ENCODE measurements at regions not wholly inside any gene's neighbourhood (a gene's known extent, or its start where the extent isn't known, plus 50 kb on each side); places are given as distances from the start of the nearest gene placed in this dataset.

- Histone ChIP-seq H3K4me1 (ENCODE audit: control extremely low read depth in 1 of 4, control insufficient read depth in 4 of 4, insufficient read depth in 4 of 4, low read length in 3 of 4) (no peaks in the 10 kb centered on the region), H3K4me3 (ENCODE audit: control insufficient read depth in 1 of 7, extremely low read depth in 1 of 7, insufficient read depth in 4 of 7, low read depth in 2 of 7, low read length in 6 of 7) (no peak overlapping the region), H3K27ac (ENCODE audit: insufficient read depth in 1 of 2, low read depth in 1 of 2, low read length in 2 of 2, poor library complexity in 1 of 2, severe bottlenecking in 2 of 2) (no peak overlapping the region), H3K27me3 (replicated peaks in 2 of 5; ENCODE audit: control insufficient read depth in 4 of 5, insufficient read depth in 5 of 5, low read length in 4 of 5) (no peaks in the 10 kb centered on the region), H3K9me3 (ENCODE audit: control extremely low read depth in 1 of 5, control insufficient read depth in 4 of 5, insufficient read depth in 2 of 5, low read depth in 1 of 5, low read length in 4 of 5) (peaks cover 0 to 6% (median 2%) of the 10 kb centered on the region in 5 experiments), H3K36me3 (ENCODE audit: control insufficient read depth in 4 of 4, insufficient read depth in 4 of 4, low read length in 3 of 4) (no peaks in the 10 kb centered on the region)
- ChIA-PET POLR2A (no interaction called here), CTCF (no interaction called here)
- WGBS (ENCODE audit: insufficient coverage): 100% methylated on average over 2 of the region's 3 CpGs
- DNase-seq: no peak
These were observed 81.7 kb upstream of the HMHB1 start for GRCh38 chr5:143730112-143730801.

GRCh38 chr5:143729334-143729946, 82.5 kb upstream of the HMHB1 start:
- Histone ChIP-seq H3K27me3 (replicated peaks in 2 of 5; ENCODE audit: control insufficient read depth in 4 of 5, insufficient read depth in 5 of 5, low read length in 4 of 5) (no peaks in the 10 kb centered on the region), H3K9me3 (ENCODE audit: control extremely low read depth in 1 of 5, control insufficient read depth in 4 of 5, insufficient read depth in 2 of 5, low read depth in 1 of 5, low read length in 4 of 5) (peaks cover 0 to 14% (median 2%) of the 10 kb centered on the region in 5 experiments), H3K4me3 (ENCODE audit: control insufficient read depth in 1 of 7, extremely low read depth in 1 of 7, insufficient read depth in 4 of 7, low read depth in 2 of 7, low read length in 6 of 7) (no peak overlapping the region), H3K27ac (ENCODE audit: insufficient read depth in 1 of 2, low read depth in 1 of 2, low read length in 2 of 2, poor library complexity in 1 of 2, severe bottlenecking in 2 of 2) (no peak overlapping the region), H3K36me3 (ENCODE audit: control insufficient read depth in 4 of 4, insufficient read depth in 4 of 4, low read length in 3 of 4) (no peaks in the 10 kb centered on the region), H3K4me1 (ENCODE audit: control extremely low read depth in 1 of 4, control insufficient read depth in 4 of 4, insufficient read depth in 4 of 4, low read length in 3 of 4) (no peaks in the 10 kb centered on the region)
- CTCF ChIA-PET: interaction anchor here (0.6 kb wide), 1 partner anchor 742 kb away, joined by 4 read pairs; no protein-coding TSS in a partner anchor
- no peak for DNase-seq
- POLR2A ChIA-PET: no interaction called here
- no CpG with 5 or more reads among the region's 1 CpG for WGBS (ENCODE audit: insufficient coverage)

GRCh38 chr5:143723159-143723558, 88.8 kb upstream of the HMHB1 start:
- H3K4me1 ChIP-seq (ENCODE audit: control extremely low read depth in 1 of 4, control insufficient read depth in 4 of 4, insufficient read depth in 4 of 4, low read length in 3 of 4): no peaks in the 10 kb centered on the region
- H3K27ac ChIP-seq (ENCODE audit: insufficient read depth in 1 of 2, low read depth in 1 of 2, low read length in 2 of 2, poor library complexity in 1 of 2, severe bottlenecking in 2 of 2): no peak overlapping the region
- ChIA-PET CTCF (no interaction called here), POLR2A (no interaction called here)
- peaks cover 0 to 19% (median 0%) of the 10 kb centered on the region in 5 experiments for H3K9me3 ChIP-seq (ENCODE audit: control extremely low read depth in 1 of 5, control insufficient read depth in 4 of 5, insufficient read depth in 2 of 5, low read depth in 1 of 5, low read length in 4 of 5)
- no peaks in the 10 kb centered on the region for H3K27me3 ChIP-seq (replicated peaks in 2 of 5; ENCODE audit: control insufficient read depth in 4 of 5, insufficient read depth in 5 of 5, low read length in 4 of 5)
- H3K36me3 ChIP-seq (ENCODE audit: control insufficient read depth in 4 of 4, insufficient read depth in 4 of 4, low read length in 3 of 4): no peaks in the 10 kb centered on the region
- DNase-seq: no peak
- no peak overlapping the region for H3K4me3 ChIP-seq (ENCODE audit: control insufficient read depth in 1 of 7, extremely low read depth in 1 of 7, insufficient read depth in 4 of 7, low read depth in 2 of 7, low read length in 6 of 7)

- Histone ChIP-seq H3K4me3 (ENCODE audit: control insufficient read depth in 1 of 7, extremely low read depth in 1 of 7, insufficient read depth in 4 of 7, low read depth in 2 of 7, low read length in 6 of 7) (no peak overlapping the region), H3K4me1 (ENCODE audit: control extremely low read depth in 1 of 4, control insufficient read depth in 4 of 4, insufficient read depth in 4 of 4, low read length in 3 of 4) (peaks cover 0 to 11% (median 6%) of the 10 kb centered on the region in 4 experiments), H3K27me3 (replicated peaks in 2 of 5; ENCODE audit: control insufficient read depth in 4 of 5, insufficient read depth in 5 of 5, low read length in 4 of 5) (no peaks in the 10 kb centered on the region), H3K9me3 (ENCODE audit: control extremely low read depth in 1 of 5, control insufficient read depth in 4 of 5, insufficient read depth in 2 of 5, low read depth in 1 of 5, low read length in 4 of 5) (peaks cover 0 to 19% (median 0%) of the 10 kb centered on the region in 5 experiments), H3K36me3 (ENCODE audit: control insufficient read depth in 4 of 4, insufficient read depth in 4 of 4, low read length in 3 of 4) (no peaks in the 10 kb centered on the region), H3K27ac (ENCODE audit: insufficient read depth in 1 of 2, low read depth in 1 of 2, low read length in 2 of 2, poor library complexity in 1 of 2, severe bottlenecking in 2 of 2) (no peak overlapping the region)
- no peak for DNase-seq
- CTCF ChIA-PET: no interaction called here
- POLR2A ChIA-PET: interaction anchor here (0.6 kb wide), 1 partner anchor 12 kb away, joined by 3 read pairs; no protein-coding TSS in a partner anchor
These were observed 90.0 kb upstream of the HMHB1 start for GRCh38 chr5:143721925-143722324.

GRCh38 chr5:143720689-143721088, 91.3 kb upstream of the HMHB1 start:
- Histone ChIP-seq H3K4me3 (ENCODE audit: control insufficient read depth in 1 of 7, extremely low read depth in 1 of 7, insufficient read depth in 4 of 7, low read depth in 2 of 7, low read length in 6 of 7) (no peak overlapping the region), H3K4me1 (ENCODE audit: control extremely low read depth in 1 of 4, control insufficient read depth in 4 of 4, insufficient read depth in 4 of 4, low read length in 3 of 4) (peaks cover 0 to 13% (median 7%) of the 10 kb centered on the region in 4 experiments), H3K27ac (ENCODE audit: insufficient read depth in 1 of 2, low read depth in 1 of 2, low read length in 2 of 2, poor library complexity in 1 of 2, severe bottlenecking in 2 of 2) (no peak overlapping the region), H3K36me3 (ENCODE audit: control insufficient read depth in 4 of 4, insufficient read depth in 4 of 4, low read length in 3 of 4) (no peaks in the 10 kb centered on the region), H3K27me3 (replicated peaks in 2 of 5; ENCODE audit: control insufficient read depth in 4 of 5, insufficient read depth in 5 of 5, low read length in 4 of 5) (no peaks in the 10 kb centered on the region), H3K9me3 (ENCODE audit: control extremely low read depth in 1 of 5, control insufficient read depth in 4 of 5, insufficient read depth in 2 of 5, low read depth in 1 of 5, low read length in 4 of 5) (peaks cover 0 to 17% (median 0%) of the 10 kb centered on the region in 5 experiments)
- CTCF ChIA-PET: no interaction called here
- WGBS (ENCODE audit: insufficient coverage): 56% methylated on average over 3 of the region's 5 CpGs
- POLR2A ChIA-PET: no interaction called here
- no peak for DNase-seq

- Histone ChIP-seq H3K27me3 (replicated peaks in 2 of 5; ENCODE audit: control insufficient read depth in 4 of 5, insufficient read depth in 5 of 5, low read length in 4 of 5) (no peaks in the 10 kb centered on the region), H3K4me3 (ENCODE audit: control insufficient read depth in 1 of 7, extremely low read depth in 1 of 7, insufficient read depth in 4 of 7, low read depth in 2 of 7, low read length in 6 of 7) (no peak overlapping the region), H3K4me1 (ENCODE audit: control extremely low read depth in 1 of 4, control insufficient read depth in 4 of 4, insufficient read depth in 4 of 4, low read length in 3 of 4) (peaks cover 0 to 13% (median 7%) of the 10 kb centered on the region in 4 experiments), H3K9me3 (ENCODE audit: control extremely low read depth in 1 of 5, control insufficient read depth in 4 of 5, insufficient read depth in 2 of 5, low read depth in 1 of 5, low read length in 4 of 5) (no peaks in the 10 kb centered on the region), H3K27ac (ENCODE audit: insufficient read depth in 1 of 2, low read depth in 1 of 2, low read length in 2 of 2, poor library complexity in 1 of 2, severe bottlenecking in 2 of 2) (no peak overlapping the region), H3K36me3 (ENCODE audit: control insufficient read depth in 4 of 4, insufficient read depth in 4 of 4, low read length in 3 of 4) (no peaks in the 10 kb centered on the region)
- 0% methylated on average over 2 of the region's 2 CpGs for WGBS (ENCODE audit: insufficient coverage)
- DNase-seq: peak; percentile 69 to 89 (median 84)
- ChIA-PET CTCF (no interaction called here), POLR2A (no interaction called here)
These were observed 94.6 kb upstream of the HMHB1 start for GRCh38 chr5:143717400-143717799.

- Histone ChIP-seq H3K9me3 (ENCODE audit: control extremely low read depth in 1 of 5, control insufficient read depth in 4 of 5, insufficient read depth in 2 of 5, low read depth in 1 of 5, low read length in 4 of 5) (no peaks in the 10 kb centered on the region), H3K36me3 (ENCODE audit: control insufficient read depth in 4 of 4, insufficient read depth in 4 of 4, low read length in 3 of 4) (no peaks in the 10 kb centered on the region), H3K27ac (ENCODE audit: insufficient read depth in 1 of 2, low read depth in 1 of 2, low read length in 2 of 2, poor library complexity in 1 of 2, severe bottlenecking in 2 of 2) (no peak overlapping the region), H3K4me1 (ENCODE audit: control extremely low read depth in 1 of 4, control insufficient read depth in 4 of 4, insufficient read depth in 4 of 4, low read length in 3 of 4) (peaks cover 0 to 13% (median 7%) of the 10 kb centered on the region in 4 experiments), H3K27me3 (replicated peaks in 2 of 5; ENCODE audit: control insufficient read depth in 4 of 5, insufficient read depth in 5 of 5, low read length in 4 of 5) (no peaks in the 10 kb centered on the region), H3K4me3 (ENCODE audit: control insufficient read depth in 1 of 7, extremely low read depth in 1 of 7, insufficient read depth in 4 of 7, low read depth in 2 of 7, low read length in 6 of 7) (no peak overlapping the region)
- no peak for DNase-seq
- ChIA-PET POLR2A (no interaction called here), CTCF (interaction anchor here (1.3 kb wide), 1 partner anchor 17 kb away, joined by 3 read pairs; no protein-coding TSS in a partner anchor)
- WGBS (ENCODE audit: insufficient coverage): no CpG with 5 or more reads among the region's 4 CpGs
These were observed 95.1 kb upstream of the HMHB1 start for GRCh38 chr5:143716881-143717280.

Data from common myeloid progenitor, CD34-positive (primary cell).